Fibroblast of villous mesenchyme (primary cell): ENCODE measurements at regions not wholly inside any gene's neighbourhood (a gene's known extent, or its start where the extent isn't known, plus 50 kb on each side); places are given as distances from the start of the nearest gene placed in this dataset.

ENCODE experiments used
- DNase-seq: peaks from one replicate; pipeline ENCODE4 v3.0.0-alpha.2; 2010; ENCODE audit warnings: low read depth
- H3K4me3 ChIP-seq: 2 replicates; pipeline ENCODE4 v1.5.1; 2011; ENCODE audit warnings: low read depth, mild to moderate bottlenecking, low read length
- CTCF ChIP-seq: IDR thresholded peaks from 2 replicates; pipeline ENCODE4 v1.5.1; 2012; ENCODE audit warnings: low read depth, mild to moderate bottlenecking, low read length; ENCODE audit not compliant: insufficient read depth

- no peak for DNase-seq
- no peak overlapping the region for H3K4me3 ChIP-seq
- TF ChIP-seq CTCF = no peak
Measured at GRCh38 chr15:101120473-101120872, 131.4 kb downstream of the CHSY1 start.
